Right atrium auricular region (tissue), 2 donors: ENCODE measurements at regions not wholly inside any gene's neighbourhood (a gene's known extent, or its start where the extent isn't known, plus 50 kb on each side); places are given as distances from the start of the nearest gene placed in this dataset.

Source experiments
- DNase-seq: peaks from one replicate; pipeline ENCODE4 v3.0.0-alpha.2; 2019; ENCODE audit warnings: low spot score
- H3K27ac ChIP-seq, 2 donors: fragments of 200-600 bp; sonication (generic); 1 replicate in 1 of 2; 2 replicates in 1 of 2; pipeline ENCODE4 v1.5.1; 2016 to 2019
- H3K27me3 ChIP-seq, 2 donors: fragments of 200-600 bp; sonication (generic); one replicate each; pipeline versions ENCODE4 v1.5.1 to v1.6.0; 2017 to 2019
- H3K36me3 ChIP-seq: fragments of 200-600 bp; sonication (generic); one replicate; pipeline ENCODE4 v1.5.1; 2016
- H3K4me1 ChIP-seq, 2 donors: fragments of 200-600 bp; sonication (generic); one replicate each; pipeline versions ENCODE4 v1.5.1 to v1.6.0; 2017 to 2019
- H3K4me3 ChIP-seq, 2 donors: fragments of 200-600 bp; sonication (generic); 1 replicate in 1 of 2; 2 replicates in 1 of 2; pipeline ENCODE4 v1.5.1; 2017 to 2019; ENCODE audit warnings: mild to moderate bottlenecking in 1 of 2, moderate library complexity in 1 of 2
- H3K9me3 ChIP-seq, 2 donors: fragments of 200-600 bp; sonication (generic); one replicate each; pipeline ENCODE4 v1.5.1; 2019
- CTCF ChIP-seq, 2 donors: fragments of 200-600 bp; sonication (generic); IDR thresholded peaks; one replicate each; pipeline ENCODE4 v1.5.1; 2019; ENCODE audit warnings: antibody characterized with exemption in 2 of 2

GRCh38 chr2:215567504-215567903 is 131.6 kb upstream of the FN1 start:
- Histone ChIP-seq H3K9me3 (no peaks in the 10 kb centered on the region), H3K4me3 (no peak overlapping the region), H3K4me1 (no peaks in the 10 kb centered on the region), H3K27ac (no peak overlapping the region), H3K36me3 (no peaks in the 10 kb centered on the region), H3K27me3 (no peaks in the 10 kb centered on the region)
- DNase-seq, result no peak
- no peak for TF ChIP-seq CTCF (IDR thresholded peaks at IDR 0.05)

- DNase-seq, result no peak
- H3K4me1 ChIP-seq, result no peaks in the 10 kb centered on the region
- no peaks in the 10 kb centered on the region for H3K27me3 ChIP-seq
- H3K36me3 ChIP-seq, result no peaks in the 10 kb centered on the region
- no peak overlapping the region for H3K4me3 ChIP-seq
- no peak for TF ChIP-seq CTCF (IDR thresholded peaks at IDR 0.05)
- H3K27ac ChIP-seq, result no peak overlapping the region
- H3K9me3 ChIP-seq, result no peaks in the 10 kb centered on the region
These were observed 130.0 kb upstream of the FN1 start for GRCh38 chr2:215565897-215566296.

GRCh38 chr2:215557701-215558100 is 121.8 kb upstream of the FN1 start:
- H3K9me3 ChIP-seq, result no peaks in the 10 kb centered on the region
- no peak overlapping the region for H3K4me3 ChIP-seq
- H3K27ac ChIP-seq, result no peak overlapping the region
- H3K36me3 ChIP-seq, result no peaks in the 10 kb centered on the region
- H3K27me3 ChIP-seq, result no peaks in the 10 kb centered on the region
- no peak for TF ChIP-seq CTCF (IDR thresholded peaks at IDR 0.05)
- no peaks in the 10 kb centered on the region for H3K4me1 ChIP-seq
- DNase-seq, result no peak

GRCh38 chr2:215556979-215557378 is 121.1 kb upstream of the FN1 start:
- Histone ChIP-seq H3K9me3 (no peaks in the 10 kb centered on the region), H3K27me3 (no peaks in the 10 kb centered on the region), H3K4me1 (no peaks in the 10 kb centered on the region), H3K27ac (no peak overlapping the region), H3K36me3 (no peaks in the 10 kb centered on the region), H3K4me3 (no peak overlapping the region)
- no peak for TF ChIP-seq CTCF (IDR thresholded peaks at IDR 0.05)
- no peak for DNase-seq

GRCh38 chr2:215554689-215555498 is 119.0 kb upstream of the FN1 start:
- no peak for TF ChIP-seq CTCF (IDR thresholded peaks at IDR 0.05)
- no peak for DNase-seq
- no peak overlapping the region for H3K27ac ChIP-seq
- no peak overlapping the region for H3K4me3 ChIP-seq
- H3K4me1 ChIP-seq, result no peaks in the 10 kb centered on the region
- no peaks in the 10 kb centered on the region for H3K36me3 ChIP-seq
- H3K9me3 ChIP-seq, result no peaks in the 10 kb centered on the region
- no peaks in the 10 kb centered on the region for H3K27me3 ChIP-seq

GRCh38 chr2:215553946-215554345 is 118.1 kb upstream of the FN1 start:
- Histone ChIP-seq H3K9me3 (no peaks in the 10 kb centered on the region), H3K36me3 (no peaks in the 10 kb centered on the region), H3K27ac (no peak overlapping the region), H3K4me1 (no peaks in the 10 kb centered on the region), H3K4me3 (no peak overlapping the region), H3K27me3 (no peaks in the 10 kb centered on the region)
- no peak for TF ChIP-seq CTCF (IDR thresholded peaks at IDR 0.05)
- no peak for DNase-seq
